ENCODE measurements at regions not wholly inside any gene's neighbourhood (a gene's known extent, or its start where the extent isn't known, plus 50 kb on each side); places are given as distances from the start of the nearest gene placed in this dataset.

DNA sequence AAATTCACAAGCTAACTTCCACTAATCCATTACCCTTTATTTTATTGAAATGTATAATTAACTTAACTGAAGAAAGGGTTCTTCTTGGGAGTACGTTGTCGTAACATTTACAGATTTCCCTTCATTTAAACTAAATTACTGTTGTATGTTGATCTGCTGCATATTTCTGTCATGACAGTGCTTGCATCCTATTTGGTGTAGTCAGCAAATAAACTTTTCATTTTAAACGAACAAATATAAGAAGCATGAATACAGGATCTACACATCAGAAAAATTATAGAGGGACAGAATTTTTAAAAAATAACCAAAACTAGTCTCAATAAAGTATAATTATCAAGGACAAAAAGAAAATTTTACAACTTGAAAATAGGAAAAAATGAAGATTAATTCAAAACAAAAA lies 66.5 kb upstream of the ZNF267 start:
- TF ChIP-seq, protein P1, sequence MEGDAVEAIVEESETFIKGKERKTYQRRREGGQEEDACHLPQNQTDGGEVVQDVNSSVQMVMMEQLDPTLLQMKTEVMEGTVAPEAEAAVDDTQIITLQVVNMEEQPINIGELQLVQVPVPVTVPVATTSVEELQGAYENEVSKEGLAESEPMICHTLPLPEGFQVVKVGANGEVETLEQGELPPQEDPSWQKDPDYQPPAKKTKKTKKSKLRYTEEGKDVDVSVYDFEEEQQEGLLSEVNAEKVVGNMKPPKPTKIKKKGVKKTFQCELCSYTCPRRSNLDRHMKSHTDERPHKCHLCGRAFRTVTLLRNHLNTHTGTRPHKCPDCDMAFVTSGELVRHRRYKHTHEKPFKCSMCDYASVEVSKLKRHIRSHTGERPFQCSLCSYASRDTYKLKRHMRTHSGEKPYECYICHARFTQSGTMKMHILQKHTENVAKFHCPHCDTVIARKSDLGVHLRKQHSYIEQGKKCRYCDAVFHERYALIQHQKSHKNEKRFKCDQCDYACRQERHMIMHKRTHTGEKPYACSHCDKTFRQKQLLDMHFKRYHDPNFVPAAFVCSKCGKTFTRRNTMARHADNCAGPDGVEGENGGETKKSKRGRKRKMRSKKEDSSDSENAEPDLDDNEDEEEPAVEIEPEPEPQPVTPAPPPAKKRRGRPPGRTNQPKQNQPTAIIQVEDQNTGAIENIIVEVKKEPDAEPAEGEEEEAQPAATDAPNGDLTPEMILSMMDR (conservative IDR thresholded peaks at IDR 0.05; ENCODE audit: low read depth, low read length): no peak
- TF ChIP-seq EZH2 (IDR thresholded peaks at IDR 0.05; ENCODE audit: borderline replicate concordance, low read depth, low read length, poor library complexity, severe bottlenecking): no peak

All from A673 (cell line).